GM12891 (cell line): ENCODE measurements at regions not wholly inside any gene's neighbourhood (a gene's known extent, or its start where the extent isn't known, plus 50 kb on each side); places are given as distances from the start of the nearest gene placed in this dataset.
A peak's percentile ranks its signal among the peaks of the same experiment; 100 is the strongest.

Source experiments
- DNase-seq: peaks from one replicate; pipeline ENCODE4 v3.0.0; 2011; ENCODE audit warnings: low spot score; ENCODE audit not compliant: insufficient read length
- FAIRE-seq: peaks from 2 replicates; lab custom pipeline; 2011; peaks lifted over from hg19 to GRCh38; lab: Jason Lieb, UNC
- PAX5 ChIP-seq: IDR thresholded peaks from 2 replicates; pipeline ENCODE4 v1.6.1; 2011; ENCODE audit warnings: low read length, moderate library complexity, mild to moderate bottlenecking; ENCODE audit not compliant: insufficient read depth, severe bottlenecking
- POLR2A ChIP-seq: IDR thresholded peaks from 2 replicates; pipeline ENCODE4 v1.6.1; 2011; ENCODE audit warnings: low read depth, low read length, control low read depth
- POLR2AphosphoS5 ChIP-seq: IDR thresholded peaks from 2 replicates; pipeline ENCODE4 v1.6.1; 2011; ENCODE audit warnings: low read depth, low read length, control low read depth
- POU2F2 ChIP-seq: IDR thresholded peaks from 2 replicates; pipeline ENCODE4 v1.6.1; 2011; ENCODE audit warnings: low read depth, mild to moderate bottlenecking, control low read depth, low read length, moderate library complexity
- SPI1 ChIP-seq: IDR thresholded peaks from 2 replicates; pipeline ENCODE4 v1.6.1; 2011; ENCODE audit warnings: low read depth, low read length, control low read depth
- TAF1 ChIP-seq: IDR thresholded peaks from 2 replicates; pipeline ENCODE4 v1.6.1; 2011; ENCODE audit warnings: low read depth, low read length, control low read depth

DNA sequence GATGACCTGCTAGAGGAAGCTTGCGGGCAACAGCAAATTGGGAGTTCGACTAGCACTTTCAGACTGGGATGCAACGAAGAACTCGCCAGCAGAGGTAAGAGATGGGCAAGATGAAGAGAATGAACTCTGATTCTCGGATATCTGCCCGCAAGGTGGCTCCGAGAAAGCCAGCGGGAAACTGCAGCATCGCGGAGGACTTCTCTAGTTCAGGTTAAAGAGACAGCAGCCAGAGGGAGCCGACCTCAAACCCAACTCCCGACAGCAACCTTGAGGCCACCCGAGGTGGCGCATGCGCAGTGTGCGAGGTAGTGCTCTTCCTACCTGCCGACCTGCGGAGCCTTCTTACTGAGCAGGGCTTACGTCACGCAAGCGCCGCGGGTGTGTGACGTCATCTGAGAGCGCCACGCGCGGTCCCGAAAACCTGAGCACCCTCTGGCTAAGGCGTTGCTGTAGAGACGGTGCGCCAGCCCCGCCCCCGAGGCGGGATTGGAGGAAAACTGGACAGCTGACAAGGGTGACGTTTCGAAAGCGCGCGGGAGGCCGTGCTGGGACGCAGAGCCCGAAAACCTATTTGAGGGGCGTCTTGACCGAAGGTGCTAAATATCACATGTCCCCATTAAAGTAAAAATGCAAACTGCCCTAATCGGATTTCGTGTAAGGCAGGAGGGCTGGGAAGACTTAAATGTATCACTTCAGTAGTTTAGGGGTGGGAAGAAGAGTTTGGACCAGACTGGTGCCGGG, 110.5 kb upstream of the SLC25A33 start:
- peak; percentile 100 for FAIRE-seq
- TF ChIP-seq TAF1, result peak; percentile 74; the same call in 1 of the 2 replicates
- peak; percentile 84 for TF ChIP-seq POLR2A
- no peak for TF ChIP-seq SPI1
- no peak for TF ChIP-seq PAX5
- TF ChIP-seq POLR2AphosphoS5, result peak; percentile 64; the same call in 1 of the 2 replicates
- TF ChIP-seq POU2F2, result peak; percentile 61; the same call in 1 of the 2 replicates

DNA sequence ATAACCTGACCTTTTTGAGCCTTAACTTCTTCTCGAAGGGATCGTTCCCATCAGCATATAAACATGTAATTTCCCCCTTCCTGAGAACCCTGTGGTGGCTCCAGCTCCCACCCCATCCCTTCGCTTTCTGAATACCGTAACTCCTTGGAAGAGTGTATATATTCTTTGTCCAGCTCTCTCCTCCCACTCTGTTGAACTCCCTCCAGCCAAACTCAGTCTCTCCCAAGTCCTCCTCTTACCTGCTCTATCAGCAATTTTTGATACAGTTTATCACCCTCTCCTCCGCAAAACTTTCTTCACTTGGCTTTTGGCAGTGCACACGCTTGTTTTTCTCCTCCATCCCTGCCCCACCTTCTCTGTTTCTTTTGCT, 109.9 kb upstream of the SLC25A33 start:
- TF ChIP-seq POU2F2 (no peak), POLR2A (no peak), SPI1 (no peak), POLR2AphosphoS5 (no peak), PAX5 (no peak), TAF1 (no peak)
- no peak for DNase-seq
- peak; percentile 9 for FAIRE-seq

More for the DNA sequence above, 110.5 kb upstream of the SLC25A33 start:
- peak; percentile 81 for DNase-seq

DNA sequence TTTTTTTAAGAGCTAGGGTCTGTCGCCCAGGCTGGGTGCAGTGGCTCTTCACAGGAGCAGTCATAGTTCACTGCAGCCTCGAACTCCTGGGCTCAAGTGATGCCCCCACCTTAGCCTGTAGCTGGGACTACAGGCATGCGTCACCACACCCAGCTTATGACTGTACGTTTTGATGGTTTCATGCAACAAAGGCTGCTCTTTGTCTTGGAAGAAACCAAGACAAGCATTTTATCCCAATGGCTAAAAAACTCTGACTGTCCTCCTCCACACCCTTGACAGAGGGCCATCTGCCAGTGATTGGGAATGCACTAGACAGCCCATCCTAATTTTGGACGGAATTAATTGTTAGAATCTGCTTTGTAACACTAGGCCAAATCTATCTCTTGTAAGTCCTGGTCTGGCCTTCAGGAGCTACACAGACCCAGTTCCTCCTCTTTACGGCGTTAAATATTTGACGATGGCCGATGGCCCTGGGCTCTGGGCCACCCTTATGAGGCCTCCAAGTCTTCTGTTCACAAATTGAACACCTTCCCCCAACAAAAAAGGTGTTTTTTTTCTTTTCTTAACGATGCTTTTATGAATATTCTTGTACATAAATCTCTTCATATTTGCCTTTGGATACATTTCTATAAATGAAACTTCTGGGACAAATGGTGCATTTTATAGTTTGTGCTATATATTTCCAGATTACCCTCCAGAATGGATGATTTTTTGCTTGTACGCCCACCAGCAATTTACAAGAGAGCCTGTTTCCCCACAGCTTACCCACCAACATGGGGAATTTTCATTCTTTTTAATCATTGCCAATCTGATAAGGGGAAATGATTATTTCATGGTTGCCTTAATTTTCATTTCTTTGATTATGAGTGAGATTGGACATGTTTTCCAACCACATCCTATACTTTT, 104.8 kb upstream of the SLC25A33 start:
- TF ChIP-seq PAX5, result no peak
- TF ChIP-seq POLR2A, result no peak
- no peak for TF ChIP-seq SPI1
- TF ChIP-seq POLR2AphosphoS5, result no peak
- no peak for TF ChIP-seq TAF1
- no peak for TF ChIP-seq POU2F2
- FAIRE-seq, result no peak
- no peak for DNase-seq

DNA sequence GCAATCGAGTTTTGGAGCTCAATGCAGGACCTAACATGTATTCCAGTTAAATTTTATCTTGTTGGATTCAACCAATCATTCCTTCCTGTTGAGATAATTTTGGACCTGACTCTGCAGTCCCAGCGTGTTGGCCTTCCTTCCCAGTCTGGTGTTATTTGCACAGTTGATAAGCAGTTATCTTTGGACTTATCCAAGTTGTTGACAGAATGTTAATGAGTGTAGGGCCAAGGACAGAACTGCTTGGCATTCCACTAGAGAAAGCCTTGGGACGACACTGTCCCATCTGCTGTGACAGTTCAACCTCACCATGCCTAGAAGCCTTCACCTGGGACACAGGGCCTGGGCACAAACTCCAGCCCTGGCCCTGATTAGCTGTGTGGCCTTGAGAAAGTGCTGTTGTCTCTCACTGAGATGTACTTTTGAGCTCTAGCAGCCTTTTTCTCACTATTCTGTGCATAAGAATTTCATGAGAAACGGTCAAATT, 104.1 kb upstream of the SLC25A33 start:
- no peak for DNase-seq
- FAIRE-seq, result no peak
- TF ChIP-seq POLR2A, result no peak
- no peak for TF ChIP-seq TAF1
- no peak for TF ChIP-seq PAX5
- no peak for TF ChIP-seq SPI1
- no peak for TF ChIP-seq POLR2AphosphoS5
- no peak for TF ChIP-seq POU2F2

DNA sequence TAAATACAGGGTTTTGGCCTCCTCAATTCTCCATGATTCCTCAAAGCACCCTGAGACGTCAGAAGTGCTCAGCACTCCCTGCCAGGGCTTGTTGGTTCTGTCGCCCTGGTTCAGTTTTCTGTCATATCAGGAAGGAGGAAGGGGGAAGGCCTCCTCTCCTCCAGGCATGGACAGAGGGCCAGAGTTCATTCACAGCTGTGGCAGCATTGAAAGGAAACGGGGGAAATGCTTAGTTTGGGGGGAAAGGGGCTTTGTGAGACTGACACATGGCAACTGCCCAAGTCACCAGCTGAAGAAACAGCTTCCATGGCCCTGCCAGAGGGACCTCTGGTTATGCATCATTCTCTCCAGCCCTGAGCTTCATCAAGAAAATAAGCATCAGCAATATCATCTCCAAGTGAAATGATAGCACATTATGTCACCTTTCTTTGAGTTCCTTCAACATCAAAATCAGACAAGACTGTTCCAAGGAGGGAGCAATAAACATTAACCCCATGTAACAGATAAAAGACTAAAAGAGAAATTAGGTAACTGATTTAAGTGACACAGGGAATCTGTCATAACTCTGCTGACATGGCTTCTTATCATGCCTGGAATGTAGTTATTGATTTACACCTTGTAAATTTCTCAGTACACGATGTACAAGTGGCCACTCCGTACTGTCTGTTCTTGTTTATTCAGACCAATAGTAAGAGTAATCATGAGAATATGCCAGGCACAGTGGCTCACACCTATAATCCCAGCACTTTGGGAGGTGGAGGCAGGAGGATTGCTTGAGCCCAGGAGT, 103.2 kb upstream of the SLC25A33 start:
- no peak for TF ChIP-seq POU2F2
- TF ChIP-seq TAF1, result no peak
- no peak for TF ChIP-seq POLR2AphosphoS5
- no peak for TF ChIP-seq POLR2A
- no peak for TF ChIP-seq PAX5
- no peak for TF ChIP-seq SPI1
- FAIRE-seq (no peak), DNase-seq (no peak)

DNA sequence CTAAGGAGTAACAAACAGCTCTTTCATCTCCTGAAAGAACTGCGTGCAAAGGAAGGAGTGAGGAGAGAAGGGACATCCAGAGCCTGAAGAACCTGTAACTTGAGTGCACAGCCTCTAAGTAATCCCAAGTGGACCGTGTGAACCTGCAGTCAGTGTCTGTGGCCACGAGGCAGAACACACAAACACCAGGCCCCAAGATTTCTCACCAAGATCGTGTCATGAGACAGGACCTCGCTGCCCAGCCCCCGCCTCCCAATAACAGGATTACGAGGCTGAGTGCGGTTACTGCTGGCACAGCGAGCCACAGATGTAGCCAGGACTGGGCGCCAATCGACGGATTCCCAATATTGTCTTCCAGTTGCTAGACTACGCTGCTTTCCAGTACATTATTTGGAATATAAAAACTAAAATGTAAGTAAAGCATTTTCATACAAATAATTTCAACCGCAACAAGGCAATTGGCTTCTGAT, 101.3 kb upstream of the SLC25A33 start:
- FAIRE-seq (no peak), DNase-seq (no peak)
- TF ChIP-seq POLR2AphosphoS5, result no peak
- TF ChIP-seq PAX5, result no peak
- no peak for TF ChIP-seq POLR2A
- no peak for TF ChIP-seq SPI1
- no peak for TF ChIP-seq TAF1
- no peak for TF ChIP-seq POU2F2

DNA sequence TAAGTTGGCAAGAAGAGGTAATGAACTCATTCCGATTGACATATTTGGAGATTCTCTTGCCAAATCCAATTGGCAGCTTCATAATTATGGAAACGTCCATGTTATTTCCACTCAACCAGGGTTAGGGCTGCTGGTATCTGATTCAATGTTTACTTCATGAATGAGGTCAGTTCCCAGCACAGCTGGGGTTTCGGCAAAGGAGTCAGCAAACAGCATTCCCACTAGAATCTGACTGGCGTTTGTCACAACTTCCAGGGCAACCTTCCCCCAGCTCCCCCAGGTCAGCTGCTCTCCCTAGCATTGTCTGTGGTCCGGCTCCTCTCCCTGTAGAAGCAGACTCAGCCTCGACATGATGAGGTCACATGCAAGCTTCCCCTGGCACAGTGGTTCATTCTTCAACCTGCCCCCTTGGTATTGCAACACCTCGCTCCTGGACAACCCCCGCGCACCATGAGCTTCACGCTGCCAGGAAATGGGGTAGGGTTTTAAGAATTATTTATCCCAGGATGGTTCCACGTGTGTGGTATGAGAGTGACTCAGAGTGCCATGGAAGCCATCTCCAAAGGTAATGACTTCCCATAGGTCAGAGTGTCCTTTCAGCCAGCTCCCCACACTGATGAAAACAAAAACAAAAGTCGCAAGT, 100.7 kb upstream of the SLC25A33 start:
- no peak for FAIRE-seq

DNA sequence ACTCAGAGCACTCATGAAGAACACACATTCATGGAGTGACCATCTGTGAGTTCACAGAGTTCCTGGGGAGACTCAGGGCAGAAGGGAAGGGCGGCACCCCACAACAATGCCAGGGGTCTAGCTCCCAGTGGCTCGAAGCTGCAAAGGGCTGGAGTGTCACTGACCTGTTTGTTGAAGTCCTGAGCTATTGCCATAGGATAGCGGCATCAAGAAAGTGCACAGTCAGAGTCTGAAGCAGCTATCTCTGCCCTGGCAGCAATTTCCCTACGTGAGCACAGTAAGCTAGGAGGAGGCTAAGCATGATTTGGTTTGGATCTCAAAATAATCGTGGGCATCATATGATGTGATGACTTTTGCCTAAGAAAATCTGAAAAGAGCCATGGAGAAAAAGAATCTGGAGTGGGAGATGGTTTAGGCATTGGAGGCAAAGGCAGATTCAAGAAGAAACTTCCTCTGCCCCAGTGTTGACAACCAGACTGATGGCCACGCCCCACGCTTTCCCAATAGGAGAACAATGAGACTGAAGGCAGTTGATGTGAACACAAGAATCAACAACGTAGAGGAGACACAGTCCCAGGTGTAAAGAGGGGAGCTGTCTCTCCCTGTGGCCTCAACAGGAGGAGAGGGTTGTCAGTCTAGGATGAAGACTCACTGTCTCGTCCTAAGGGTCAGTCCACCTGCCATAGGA, 100.0 kb upstream of the SLC25A33 start:
- DNase-seq (no peak), FAIRE-seq (no peak)

More for the DNA sequence above, 100.7 kb upstream of the SLC25A33 start:
- TF ChIP-seq POLR2A (no peak), TAF1 (no peak), POU2F2 (no peak), PAX5 (no peak), SPI1 (no peak), POLR2AphosphoS5 (no peak)
- DNase-seq, result no peak

More for the DNA sequence above, 100.0 kb upstream of the SLC25A33 start:
- no peak for TF ChIP-seq SPI1
- TF ChIP-seq PAX5, result no peak
- no peak for TF ChIP-seq TAF1
